Activated naive CD4-positive, alpha-beta T cell treated with anti-CD3 and anti-CD28 coated beads, Interleukin-2, amount 10 ng/mL, durations not matched to agents 7 days and 5 days (primary cell): ENCODE measurements at regions not wholly inside any gene's neighbourhood (a gene's known extent, or its start where the extent isn't known, plus 50 kb on each side); places are given as distances from the start of the nearest gene placed in this dataset.

Experiments used
- CTCF ChIA-PET: fragments of 350-600 bp; sonication (Branson Sonifier 250); formaldehyde crosslinking; loops from one replicate; lab custom pipeline; 2021; ENCODE audit warnings: antibody characterized with exemption; lab: Charles Lee
- DNase-seq: peaks from one replicate; pipeline ENCODE4 v3.0.0-alpha.2; 2020
- H3K27ac Mint-ChIP-seq: one replicate; pipeline ENCODE4 v1.8.0; 2021; ENCODE audit warnings: mild to moderate bottlenecking, moderate library complexity, mixed read lengths
- H3K27me3 Mint-ChIP-seq: one replicate; pipeline ENCODE4 v1.8.0; 2021; ENCODE audit warnings: mild to moderate bottlenecking, mixed read lengths
- H3K36me3 Mint-ChIP-seq: one replicate; pipeline ENCODE4 v1.8.0; 2021; ENCODE audit warnings: mixed read lengths
- H3K4me1 Mint-ChIP-seq: one replicate; pipeline ENCODE4 v1.8.0; 2021; ENCODE audit warnings: mixed read lengths
- H3K4me3 Mint-ChIP-seq: one replicate; pipeline ENCODE4 v1.8.0; 2021; ENCODE audit warnings: mild to moderate bottlenecking, moderate library complexity, mixed read lengths
- H3K9me3 Mint-ChIP-seq: one replicate; pipeline ENCODE4 v1.8.0; 2021; ENCODE audit warnings: mixed read lengths

DNA sequence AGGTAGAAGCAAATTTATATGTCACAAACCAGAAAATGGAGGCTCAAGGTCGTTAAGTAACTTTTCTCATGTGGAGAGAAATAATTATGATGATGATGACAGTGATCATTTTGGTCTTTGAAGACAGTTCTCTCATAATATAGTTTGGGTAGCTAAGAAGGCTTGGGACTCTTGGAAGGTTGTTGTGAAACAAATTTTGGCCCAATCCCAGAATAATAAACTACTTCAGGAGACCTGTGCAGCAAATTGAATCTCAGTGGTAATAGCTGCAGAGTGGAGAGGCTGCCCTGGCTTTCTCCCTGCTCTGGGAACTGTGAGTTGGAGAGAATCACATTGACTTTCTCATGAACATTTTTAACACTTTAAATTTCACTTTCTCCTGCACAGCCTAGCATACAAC is 217.2 kb upstream of the BOD1L1 start:
- Mint-ChIP-seq H3K27ac (no peak overlapping the region), H3K27me3 (peaks cover 3% of the 10 kb centered on the region), H3K4me3 (no peak overlapping the region), H3K9me3 (no peaks in the 10 kb centered on the region), H3K4me1 (peaks cover 8% of the 10 kb centered on the region), H3K36me3 (no peaks in the 10 kb centered on the region)
- CTCF ChIA-PET = no interaction called here
- no peak for DNase-seq

DNA sequence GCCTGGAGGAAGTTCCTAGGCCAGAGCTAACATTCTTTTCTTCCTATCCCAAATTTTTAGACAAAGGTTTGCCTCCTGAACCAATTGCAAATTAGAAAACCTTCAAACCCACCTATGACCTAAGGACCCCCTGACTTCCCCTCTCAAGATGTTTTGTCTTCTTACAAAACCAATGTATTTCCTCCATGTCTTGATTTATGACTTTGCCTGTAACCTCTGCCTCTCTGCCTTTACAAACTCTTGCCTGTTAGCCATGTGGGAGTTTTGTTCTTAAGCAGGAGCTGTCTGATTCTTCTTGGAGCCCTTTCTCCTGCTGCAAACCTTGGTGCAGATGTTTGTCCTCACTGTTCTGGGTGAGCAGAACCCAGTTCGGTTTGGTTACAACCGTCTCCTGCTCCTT is 222.3 kb upstream of the BOD1L1 start:
- Mint-ChIP-seq H3K27ac (no peak overlapping the region), H3K4me1 (peaks cover 8% of the 10 kb centered on the region), H3K4me3 (no peak overlapping the region), H3K9me3 (no peaks in the 10 kb centered on the region), H3K36me3 (no peaks in the 10 kb centered on the region), H3K27me3 (no peaks in the 10 kb centered on the region)
- CTCF ChIA-PET = no interaction called here
- DNase-seq = no peak

DNA sequence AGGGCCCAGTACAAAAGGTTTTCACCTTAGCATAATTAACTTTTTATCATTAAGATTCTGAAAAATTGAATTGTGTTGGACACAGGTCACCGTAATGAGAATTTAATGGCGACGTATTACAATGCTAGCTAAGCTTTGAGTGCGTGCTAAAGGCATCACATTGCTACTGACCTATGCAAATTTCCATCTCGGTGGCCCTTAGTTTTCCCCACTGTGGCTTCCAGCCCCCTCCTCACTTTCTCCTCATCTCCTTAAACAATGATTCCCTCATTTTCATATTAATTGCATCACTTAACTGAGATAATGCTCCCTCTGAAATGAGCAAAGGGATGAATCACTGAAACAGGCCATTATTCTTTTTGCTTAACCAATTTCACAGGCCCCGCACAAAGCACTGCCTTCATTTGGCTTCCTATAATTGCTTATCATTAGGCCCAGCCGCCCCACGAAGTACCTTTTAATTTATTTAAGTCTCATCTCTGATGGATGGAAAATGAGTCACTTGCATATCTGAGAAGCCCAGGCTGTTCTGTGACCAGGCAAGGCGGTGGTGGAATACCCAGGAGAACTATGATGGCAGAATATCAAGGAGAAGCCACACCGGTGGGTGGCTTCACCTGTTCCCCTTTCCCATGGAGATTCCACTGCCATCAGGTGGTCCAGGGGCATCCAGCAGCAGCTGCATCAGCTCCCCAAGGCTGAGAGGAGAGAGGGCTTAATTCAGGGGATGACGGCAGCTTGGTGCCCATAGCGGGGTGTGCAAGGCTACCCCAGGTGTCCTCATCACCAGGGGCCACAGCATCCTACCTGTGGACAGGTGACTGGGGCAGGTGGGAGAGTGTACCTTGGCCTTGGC is 223.8 kb upstream of the BOD1L1 start:
- no peaks in the 10 kb centered on the region for H3K9me3 Mint-ChIP-seq
- peaks cover 8% of the 10 kb centered on the region for H3K4me1 Mint-ChIP-seq
- no peak overlapping the region for H3K27ac Mint-ChIP-seq
- CTCF ChIA-PET = no interaction called here
- H3K36me3 Mint-ChIP-seq = no peaks in the 10 kb centered on the region
- no peak for DNase-seq
- H3K27me3 Mint-ChIP-seq = no peaks in the 10 kb centered on the region
- no peak overlapping the region for H3K4me3 Mint-ChIP-seq

DNA sequence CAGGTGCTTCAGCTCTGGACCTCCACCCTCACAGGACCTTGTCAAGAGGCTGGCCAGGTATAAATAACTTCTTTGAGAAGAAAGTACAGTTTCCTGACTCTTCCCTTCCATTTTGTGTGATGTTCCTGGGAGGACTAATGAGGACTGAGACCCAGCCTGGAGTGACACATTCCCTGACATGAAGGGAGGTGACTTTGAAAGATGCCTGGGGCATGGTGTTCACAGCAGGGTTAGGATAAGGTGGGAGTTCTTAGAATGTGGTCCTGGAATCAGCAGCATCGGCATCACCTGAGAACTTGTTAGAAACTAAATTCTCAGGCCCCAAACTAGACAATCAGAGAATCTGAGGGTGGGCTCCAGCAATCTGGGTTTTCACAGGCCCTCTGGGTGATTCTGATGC is 224.9 kb upstream of the BOD1L1 start:
- no peak overlapping the region for H3K27ac Mint-ChIP-seq
- H3K36me3 Mint-ChIP-seq = no peaks in the 10 kb centered on the region
- peaks cover 8% of the 10 kb centered on the region for H3K4me1 Mint-ChIP-seq
- DNase-seq = no peak
- no peaks in the 10 kb centered on the region for H3K9me3 Mint-ChIP-seq
- H3K4me3 Mint-ChIP-seq = no peak overlapping the region
- CTCF ChIA-PET = no interaction called here
- no peaks in the 10 kb centered on the region for H3K27me3 Mint-ChIP-seq

DNA sequence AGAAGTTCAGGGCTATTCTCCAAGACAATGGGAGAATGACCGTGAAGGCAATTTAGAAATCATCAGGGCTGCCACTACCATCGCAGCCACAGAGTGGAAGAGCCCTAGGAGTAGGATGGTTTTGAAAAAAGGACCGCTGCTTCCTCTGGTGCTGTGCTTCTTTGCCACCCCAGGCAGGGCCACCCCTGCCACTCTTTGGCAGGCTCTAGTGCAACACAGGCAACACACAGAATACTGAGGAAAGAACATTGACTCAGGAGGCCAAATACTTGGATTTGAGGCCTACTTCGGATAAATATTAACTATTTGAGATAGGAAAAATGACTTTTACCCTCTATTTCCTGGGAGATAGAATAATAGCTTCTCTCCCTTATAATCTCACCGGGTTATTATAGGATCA is 228.9 kb upstream of the BOD1L1 start:
- H3K27me3 Mint-ChIP-seq = no peaks in the 10 kb centered on the region
- CTCF ChIA-PET = no interaction called here
- H3K27ac Mint-ChIP-seq = no peak overlapping the region
- H3K4me3 Mint-ChIP-seq = no peak overlapping the region
- DNase-seq = no peak
- H3K9me3 Mint-ChIP-seq = no peaks in the 10 kb centered on the region
- H3K4me1 Mint-ChIP-seq = no peaks in the 10 kb centered on the region
- no peaks in the 10 kb centered on the region for H3K36me3 Mint-ChIP-seq

DNA sequence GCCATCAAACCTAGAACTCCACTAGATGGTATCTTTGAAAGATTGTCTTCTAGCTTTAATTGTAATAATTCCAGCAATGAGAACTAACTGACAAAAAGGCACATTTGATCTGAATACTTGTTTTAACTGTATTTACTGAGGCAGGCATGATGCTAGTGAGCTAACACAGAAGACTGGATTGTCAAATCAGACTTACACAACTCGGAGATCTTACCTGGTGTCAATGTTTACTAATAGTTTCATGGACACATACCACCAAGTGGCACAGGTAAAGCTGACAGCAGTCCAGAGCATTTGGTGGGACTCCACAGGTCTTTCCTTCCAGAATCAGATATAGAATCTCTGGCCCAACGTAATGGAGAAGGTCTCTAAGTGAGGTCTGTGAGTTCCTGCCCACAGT is 229.9 kb upstream of the BOD1L1 start:
- no peaks in the 10 kb centered on the region for H3K36me3 Mint-ChIP-seq
- no peaks in the 10 kb centered on the region for H3K9me3 Mint-ChIP-seq
- no peak overlapping the region for H3K27ac Mint-ChIP-seq
- H3K4me1 Mint-ChIP-seq = no peaks in the 10 kb centered on the region
- H3K4me3 Mint-ChIP-seq = no peak overlapping the region
- CTCF ChIA-PET = no interaction called here
- no peak for DNase-seq
- no peaks in the 10 kb centered on the region for H3K27me3 Mint-ChIP-seq

DNA sequence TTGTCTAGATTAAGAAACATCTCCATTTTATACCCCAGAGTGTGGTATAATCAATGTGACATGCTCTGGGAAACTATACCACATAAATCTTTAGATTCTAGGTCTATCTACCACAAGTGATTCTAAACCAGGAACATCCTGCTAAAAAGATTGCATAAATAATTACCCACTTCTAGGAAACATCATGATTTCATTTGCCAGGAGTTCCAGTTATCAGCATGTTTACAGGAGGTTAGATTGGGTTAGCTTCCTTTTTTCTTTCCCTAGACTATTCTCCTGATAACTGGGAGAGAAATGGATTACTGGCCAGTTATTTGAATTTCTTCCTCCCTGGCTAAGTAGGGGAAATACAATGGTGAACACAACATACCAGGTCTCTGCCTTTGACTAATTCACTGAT is 230.3 kb upstream of the BOD1L1 start:
- Mint-ChIP-seq H3K4me3 (no peak overlapping the region), H3K4me1 (no peaks in the 10 kb centered on the region), H3K36me3 (no peaks in the 10 kb centered on the region), H3K27me3 (no peaks in the 10 kb centered on the region), H3K9me3 (peaks cover 2% of the 10 kb centered on the region), H3K27ac (no peak overlapping the region)
- no peak for DNase-seq
- CTCF ChIA-PET = no interaction called here

DNA sequence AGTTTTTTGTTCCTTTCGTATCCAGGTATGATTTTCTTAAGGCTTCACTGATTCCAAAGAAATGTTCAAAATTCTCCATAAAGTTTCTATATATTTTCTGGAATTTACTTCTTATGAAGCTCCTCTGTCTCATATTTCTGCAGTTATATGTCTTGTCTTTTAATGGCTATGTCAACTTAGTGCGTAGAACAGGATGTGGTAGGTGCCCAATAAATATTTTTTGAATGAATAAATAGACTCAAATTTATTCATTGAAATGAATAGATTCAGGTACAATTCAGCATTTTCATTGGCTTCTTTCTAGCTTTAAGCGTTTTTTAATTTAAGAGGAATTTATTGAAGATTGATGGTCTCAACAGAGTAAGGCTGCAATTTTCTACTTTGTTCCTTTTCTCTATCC is 231.9 kb upstream of the BOD1L1 start:
- H3K27me3 Mint-ChIP-seq = no peaks in the 10 kb centered on the region
- peaks cover 5% of the 10 kb centered on the region for H3K9me3 Mint-ChIP-seq

DNA sequence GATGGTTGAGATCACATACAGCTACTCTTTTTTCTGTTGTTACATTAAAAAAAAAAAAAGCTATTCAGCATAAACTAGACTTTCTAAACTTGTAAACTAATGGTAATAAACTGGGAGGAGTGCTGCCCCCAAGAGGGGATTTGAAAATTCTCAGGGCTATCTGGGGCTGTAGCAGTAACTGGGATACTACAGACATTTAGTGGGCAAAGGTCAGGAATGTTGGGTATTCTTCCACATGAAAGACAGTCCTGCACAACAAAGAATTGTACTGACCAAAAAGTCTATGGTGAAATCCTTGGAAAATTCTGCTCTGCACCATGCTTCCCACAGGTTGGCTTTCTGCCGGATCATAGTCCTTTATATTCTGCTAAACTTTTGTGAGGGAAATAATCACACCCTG is 232.6 kb upstream of the BOD1L1 start:
- Mint-ChIP-seq H3K27ac (no peak overlapping the region), H3K9me3 (peaks cover 5% of the 10 kb centered on the region), H3K4me3 (no peak overlapping the region), H3K36me3 (no peaks in the 10 kb centered on the region), H3K27me3 (no peaks in the 10 kb centered on the region), H3K4me1 (no peaks in the 10 kb centered on the region)
- CTCF ChIA-PET = no interaction called here
- no peak for DNase-seq

More for the DNA sequence above, 231.9 kb upstream of the BOD1L1 start:
- CTCF ChIA-PET = no interaction called here
- H3K36me3 Mint-ChIP-seq = no peaks in the 10 kb centered on the region
- no peaks in the 10 kb centered on the region for H3K4me1 Mint-ChIP-seq
- H3K4me3 Mint-ChIP-seq = no peak overlapping the region
- H3K27ac Mint-ChIP-seq = no peak overlapping the region
- no peak for DNase-seq

DNA sequence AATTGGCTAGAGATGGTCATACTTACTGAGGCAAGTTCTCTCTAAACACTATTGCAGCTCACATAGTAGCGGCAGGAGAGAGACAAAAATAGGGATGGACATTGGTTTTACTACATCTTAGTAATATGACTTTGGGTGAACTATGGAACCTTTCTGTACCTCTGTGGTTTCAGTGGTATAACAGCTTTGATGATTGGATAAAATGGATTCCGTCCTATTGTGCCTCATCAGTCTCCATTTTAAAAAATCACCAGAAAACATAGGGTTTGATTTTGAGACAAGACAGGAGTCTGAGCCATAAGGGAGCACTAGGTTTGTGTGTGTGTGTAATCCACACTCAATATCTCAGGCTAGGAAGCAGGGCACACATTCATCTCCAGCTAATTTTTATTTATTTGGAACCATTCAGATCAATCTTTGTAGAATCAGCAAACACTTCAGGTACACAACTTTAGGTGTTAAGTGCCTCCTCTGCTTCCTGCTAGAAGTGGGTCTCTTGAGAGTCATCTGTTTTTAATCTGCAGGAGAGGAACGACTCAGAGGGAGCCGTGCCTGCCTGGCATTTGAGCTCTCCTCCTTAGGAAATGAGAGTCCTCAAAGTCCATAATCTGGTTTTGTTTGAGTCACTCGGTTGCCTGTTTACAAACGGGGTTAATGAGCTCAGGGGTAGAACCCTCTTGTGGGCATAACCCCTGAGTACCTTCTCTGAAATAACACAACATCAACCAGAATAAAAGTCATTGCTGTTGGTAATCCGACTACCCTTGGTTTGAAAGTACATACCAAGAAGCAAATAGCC is 238.5 kb upstream of the BOD1L1 start:
- CTCF ChIA-PET = no interaction called here
- H3K9me3 Mint-ChIP-seq = peaks cover 5% of the 10 kb centered on the region
- no peak overlapping the region for H3K4me3 Mint-ChIP-seq
- no peaks in the 10 kb centered on the region for H3K4me1 Mint-ChIP-seq
- DNase-seq = no peak
- no peaks in the 10 kb centered on the region for H3K36me3 Mint-ChIP-seq
- no peaks in the 10 kb centered on the region for H3K27me3 Mint-ChIP-seq
- H3K27ac Mint-ChIP-seq = no peak overlapping the region

DNA sequence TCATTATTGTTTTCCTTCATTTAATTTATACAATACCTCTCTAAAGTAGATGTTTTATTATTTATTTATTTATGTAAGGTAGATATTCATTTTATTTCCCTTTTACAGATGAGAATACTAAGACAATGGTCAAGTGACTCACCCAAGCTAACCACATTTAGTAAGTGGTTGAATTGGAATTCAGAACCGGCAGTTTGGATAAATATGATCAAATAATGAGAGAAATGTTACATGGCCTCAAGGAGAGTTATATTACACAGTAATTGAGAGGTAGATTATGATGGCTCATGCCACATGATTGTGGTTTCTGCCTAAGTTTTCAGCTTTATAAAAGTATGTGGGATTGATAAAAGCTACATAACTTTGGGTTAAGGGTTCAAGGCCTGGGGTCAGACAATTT is 239.4 kb upstream of the BOD1L1 start:
- no peak overlapping the region for H3K4me3 Mint-ChIP-seq
- CTCF ChIA-PET = no interaction called here

DNA sequence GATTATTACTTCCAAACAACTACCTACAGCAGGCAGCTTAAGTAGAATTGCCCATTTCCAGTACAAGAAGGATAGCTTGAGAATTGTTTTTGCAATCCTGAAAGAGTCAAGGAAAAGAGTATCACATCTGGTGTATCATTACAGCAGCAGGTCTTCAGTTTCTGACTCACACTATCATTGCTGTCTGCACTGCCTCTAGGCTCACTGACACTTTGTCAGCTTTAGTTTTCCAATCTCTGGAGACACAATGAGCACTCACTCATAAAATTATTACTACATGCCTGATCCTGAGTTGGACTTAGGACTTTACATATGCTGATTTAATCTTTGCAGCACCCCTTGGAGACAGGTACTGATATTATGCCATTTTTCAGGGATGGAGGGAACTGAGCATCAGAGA is 244.6 kb upstream of the BOD1L1 start:
- no peak overlapping the region for H3K4me3 Mint-ChIP-seq
- DNase-seq = no peak
- no peaks in the 10 kb centered on the region for H3K36me3 Mint-ChIP-seq
- CTCF ChIA-PET = no interaction called here
- H3K9me3 Mint-ChIP-seq = no peaks in the 10 kb centered on the region
- no peaks in the 10 kb centered on the region for H3K27me3 Mint-ChIP-seq
- H3K27ac Mint-ChIP-seq = no peak overlapping the region
- H3K4me1 Mint-ChIP-seq = no peaks in the 10 kb centered on the region

More for the DNA sequence above, 239.4 kb upstream of the BOD1L1 start:
- Mint-ChIP-seq H3K4me1 (no peaks in the 10 kb centered on the region), H3K36me3 (no peaks in the 10 kb centered on the region), H3K9me3 (peaks cover 5% of the 10 kb centered on the region), H3K27me3 (no peaks in the 10 kb centered on the region), H3K27ac (no peak overlapping the region)
- no peak for DNase-seq

DNA sequence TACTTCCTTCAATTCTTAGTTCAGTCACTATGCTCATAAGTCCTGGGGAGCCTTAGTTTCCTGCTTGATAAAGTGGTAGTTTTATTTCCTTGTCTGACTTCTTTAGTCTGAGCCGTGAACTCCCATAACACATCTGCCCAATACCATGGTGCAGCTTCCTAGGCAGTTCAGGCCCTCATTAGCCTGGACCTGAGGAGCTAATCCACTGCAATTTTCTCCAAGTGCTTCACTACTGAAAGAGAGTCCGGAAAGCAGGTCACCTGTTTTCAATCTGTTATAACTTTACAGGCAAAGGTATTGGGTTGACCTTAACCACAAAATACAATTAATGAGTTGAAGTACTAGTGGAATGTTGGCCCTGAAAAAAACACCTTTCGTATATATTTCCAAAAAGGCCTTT is 245.4 kb upstream of the BOD1L1 start:
- CTCF ChIA-PET = no interaction called here
- no peak for DNase-seq
- H3K36me3 Mint-ChIP-seq = no peaks in the 10 kb centered on the region
- no peaks in the 10 kb centered on the region for H3K9me3 Mint-ChIP-seq
- H3K4me3 Mint-ChIP-seq = no peak overlapping the region
- H3K4me1 Mint-ChIP-seq = no peaks in the 10 kb centered on the region
- no peak overlapping the region for H3K27ac Mint-ChIP-seq
- H3K27me3 Mint-ChIP-seq = no peaks in the 10 kb centered on the region

DNA sequence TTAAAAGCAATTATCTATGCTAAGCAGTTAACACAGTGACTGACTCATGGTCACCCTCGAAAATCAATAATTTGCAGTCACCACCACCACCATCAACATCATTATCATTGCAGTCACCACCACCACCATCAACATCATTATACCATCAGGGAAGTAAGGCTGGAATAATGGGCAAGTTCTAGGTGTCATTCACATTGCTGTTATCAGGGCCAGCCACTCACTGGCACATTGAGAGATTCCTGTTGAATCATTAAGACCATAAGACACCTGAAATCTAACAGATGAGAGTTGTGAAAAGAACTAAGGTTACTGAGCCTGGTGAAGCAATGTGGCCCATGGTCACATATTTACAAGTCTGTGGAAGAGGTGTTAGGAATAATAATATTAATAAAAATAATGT is 247.7 kb upstream of the BOD1L1 start:
- DNase-seq = no peak
- H3K27me3 Mint-ChIP-seq = no peaks in the 10 kb centered on the region
- no peaks in the 10 kb centered on the region for H3K9me3 Mint-ChIP-seq
- H3K36me3 Mint-ChIP-seq = no peaks in the 10 kb centered on the region
- CTCF ChIA-PET = no interaction called here
- H3K4me3 Mint-ChIP-seq = no peak overlapping the region
- H3K27ac Mint-ChIP-seq = no peak overlapping the region
- H3K4me1 Mint-ChIP-seq = no peaks in the 10 kb centered on the region

DNA sequence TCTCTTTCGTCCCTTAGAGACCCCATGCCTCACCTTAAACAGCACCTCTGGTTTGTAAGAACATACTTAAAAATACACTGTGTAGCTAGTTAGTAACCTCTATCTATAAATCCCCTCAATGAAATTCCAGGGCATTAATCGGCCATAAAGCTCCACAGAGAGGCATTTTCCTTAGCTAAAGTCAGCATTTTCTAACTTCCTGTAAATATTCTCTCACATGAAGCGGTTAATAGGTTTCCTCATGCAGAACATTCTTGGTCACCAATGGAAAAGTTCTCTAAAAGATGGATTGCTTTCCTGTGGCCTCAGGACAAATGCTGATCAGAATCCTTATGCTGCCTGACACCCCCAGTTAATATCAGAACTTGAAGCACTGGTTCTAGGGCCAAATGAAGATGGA is 248.6 kb upstream of the BOD1L1 start:
- H3K9me3 Mint-ChIP-seq = no peaks in the 10 kb centered on the region

More for the DNA sequence above, 248.6 kb upstream of the BOD1L1 start:
- Mint-ChIP-seq H3K4me1 (no peaks in the 10 kb centered on the region), H3K27ac (no peak overlapping the region), H3K27me3 (no peaks in the 10 kb centered on the region), H3K36me3 (no peaks in the 10 kb centered on the region), H3K4me3 (no peak overlapping the region)
- no peak for DNase-seq
- CTCF ChIA-PET = no interaction called here
